ENCODE measurements at regions not wholly inside any gene's neighbourhood (a gene's known extent, or its start where the extent isn't known, plus 50 kb on each side); places are given as distances from the start of the nearest gene placed in this dataset.

- no peak for DNase-seq
- intact Hi-C loops (cut with DNase I; ENCODE audit: low total_unique reads), result no loop called here
These were observed 1083.6 kb upstream of the PHF14 start for GRCh38 chr7:9890092-9890491.

DNA sequence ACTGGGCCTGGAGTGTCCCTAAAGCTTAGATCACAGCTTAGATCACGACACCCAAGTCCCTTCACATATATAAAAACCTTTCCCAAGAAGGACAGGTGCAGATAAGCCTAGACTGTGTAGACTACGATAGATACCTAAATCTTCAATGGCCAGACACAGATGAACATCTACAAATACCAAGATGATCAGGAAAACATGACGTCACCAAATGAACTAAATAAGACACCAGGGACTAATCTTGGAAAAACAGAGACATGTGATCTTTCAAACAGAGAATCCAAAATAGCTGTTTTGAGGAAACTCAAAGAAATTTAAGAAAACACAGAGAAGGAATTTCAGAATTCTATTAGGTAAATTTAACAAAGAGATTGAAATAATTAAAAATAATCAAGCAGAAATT, 1082.6 kb upstream of the PHF14 start:
- intact Hi-C loops (cut with DNase I; ENCODE audit: low total_unique reads), result no loop called here
- H3K9me3 ChIP-seq, result peaks cover 0 to 8% (median 0%) of the 10 kb centered on the region in 3 donors
- H3K4me1 ChIP-seq, result no peaks in the 10 kb centered on the region
- no peaks in the 10 kb centered on the region for H3K27me3 ChIP-seq
- no peak overlapping the region for H3K27ac ChIP-seq
- TF ChIP-seq CTCF (IDR thresholded peaks at IDR 0.05), result no peak
- H3K4me3 ChIP-seq, result no peak overlapping the region
- no peaks in the 10 kb centered on the region for H3K36me3 ChIP-seq
- DNase-seq, result no peak

More at GRCh38 chr7:9890092-9890491, 1083.6 kb upstream of the PHF14 start:
- Histone ChIP-seq H3K9me3 (no peaks in the 10 kb centered on the region), H3K4me3 (no peak overlapping the region), H3K36me3 (no peaks in the 10 kb centered on the region), H3K27ac (no peak overlapping the region), H3K27me3 (no peaks in the 10 kb centered on the region), H3K4me1 (no peaks in the 10 kb centered on the region)
- TF ChIP-seq CTCF (IDR thresholded peaks at IDR 0.05), result no peak

DNA sequence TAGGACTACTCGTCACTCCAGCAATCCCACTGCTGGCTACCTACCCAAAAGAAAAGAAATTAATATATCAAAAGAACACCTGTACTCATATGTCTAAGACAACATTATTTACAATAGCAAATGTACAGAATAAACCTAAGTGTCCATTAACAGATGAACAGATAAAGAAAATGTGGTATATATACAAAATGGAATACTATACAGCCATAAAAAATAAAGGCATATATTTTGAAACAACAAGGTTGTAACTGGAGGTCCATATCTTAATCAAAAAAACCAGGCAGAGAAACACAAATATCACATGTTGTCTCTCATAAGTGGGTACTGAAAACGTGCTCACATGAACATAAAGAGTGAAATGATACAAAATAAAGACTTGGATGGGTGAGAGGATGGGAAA, 1073.3 kb upstream of the PHF14 start:
- Histone ChIP-seq H3K36me3 (no peaks in the 10 kb centered on the region), H3K27me3 (no peaks in the 10 kb centered on the region), H3K4me3 (no peak overlapping the region), H3K9me3 (peaks cover 0 to 5% (median 0%) of the 10 kb centered on the region in 3 donors), H3K27ac (no peak overlapping the region), H3K4me1 (no peaks in the 10 kb centered on the region)
- intact Hi-C loops (cut with DNase I; ENCODE audit: low total_unique reads), result no loop called here
- DNase-seq, result no peak
- no peak for TF ChIP-seq CTCF (IDR thresholded peaks at IDR 0.05)

DNA sequence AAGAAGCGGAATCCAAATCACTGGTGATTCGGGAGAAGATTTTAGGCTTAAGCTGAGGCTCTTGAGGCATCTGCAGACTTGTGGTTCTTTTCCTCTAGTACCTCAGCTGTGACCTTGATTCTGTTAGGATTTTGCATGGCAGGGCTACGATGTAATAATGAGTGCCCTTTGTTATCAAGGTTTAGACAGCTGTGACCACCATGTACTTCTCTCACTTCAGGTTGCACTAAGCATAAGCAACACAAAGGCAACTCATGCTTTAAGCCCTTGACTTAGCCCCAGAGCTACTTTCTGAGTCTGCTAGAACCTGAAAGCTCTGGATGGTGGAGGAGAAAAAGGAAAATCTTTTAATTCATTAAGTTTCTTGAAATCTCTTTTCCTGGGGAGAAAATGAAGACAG, 1052.3 kb upstream of the PHF14 start:
- intact Hi-C loops (cut with DNase I; ENCODE audit: low total_unique reads), result no loop called here
- H3K4me3 ChIP-seq, result no peak overlapping the region
- no peak for TF ChIP-seq CTCF (IDR thresholded peaks at IDR 0.05)
- H3K9me3 ChIP-seq, result no peaks in the 10 kb centered on the region
- H3K27ac ChIP-seq, result no peak overlapping the region
- no peaks in the 10 kb centered on the region for H3K27me3 ChIP-seq
- no peak for DNase-seq
- no peaks in the 10 kb centered on the region for H3K4me1 ChIP-seq
- H3K36me3 ChIP-seq, result no peaks in the 10 kb centered on the region

- no peaks in the 10 kb centered on the region for H3K27me3 ChIP-seq
- H3K4me3 ChIP-seq, result no peak overlapping the region
- TF ChIP-seq CTCF (IDR thresholded peaks at IDR 0.05), result no peak
- DNase-seq, result no peak
- H3K9me3 ChIP-seq, result no peaks in the 10 kb centered on the region
- H3K4me1 ChIP-seq, result no peaks in the 10 kb centered on the region
- no peaks in the 10 kb centered on the region for H3K36me3 ChIP-seq
- intact Hi-C loops (cut with DNase I; ENCODE audit: low total_unique reads), result no loop called here
- H3K27ac ChIP-seq, result no peak overlapping the region
These were observed 1035.6 kb upstream of the PHF14 start for GRCh38 chr7:9937944-9938631.

DNA sequence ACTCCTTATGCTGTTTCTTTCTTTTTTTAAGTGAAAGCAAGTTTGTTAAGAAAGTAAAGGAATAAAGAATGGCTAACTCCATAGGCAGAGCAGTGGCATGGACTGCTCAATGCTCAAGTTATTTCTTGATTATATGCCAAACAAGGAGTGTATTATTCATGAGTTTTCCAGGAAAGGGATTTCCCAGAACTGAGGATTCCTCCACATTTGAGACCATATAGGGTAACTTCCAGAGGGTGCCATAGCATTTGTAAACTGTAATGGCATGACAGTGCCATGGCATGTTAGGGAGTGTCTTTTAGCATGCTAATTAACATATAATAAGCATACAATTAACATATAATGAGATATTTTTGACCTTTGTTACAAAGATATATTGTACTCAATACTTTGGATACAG, 1034.5 kb upstream of the PHF14 start:
- Histone ChIP-seq H3K9me3 (no peaks in the 10 kb centered on the region), H3K27ac (no peak overlapping the region), H3K36me3 (no peaks in the 10 kb centered on the region), H3K4me1 (no peaks in the 10 kb centered on the region), H3K4me3 (no peak overlapping the region), H3K27me3 (no peaks in the 10 kb centered on the region)
- no peak for TF ChIP-seq CTCF (IDR thresholded peaks at IDR 0.05)
- no peak for DNase-seq
- intact Hi-C loops (cut with DNase I; ENCODE audit: low total_unique reads), result no loop called here

Data from tibial artery (tissue), 4 donors.